ENCODE measurements at regions not wholly inside any gene's neighbourhood (a gene's known extent, or its start where the extent isn't known, plus 50 kb on each side); places are given as distances from the start of the nearest gene placed in this dataset.

- Histone ChIP-seq H3K9me3 (replicated peaks; ENCODE audit: control insufficient read depth, insufficient read depth, low read length) (no peaks in the 10 kb centered on the region; the same call in 1 of the 3 replicates), H3K27ac (ENCODE audit: control insufficient read depth, insufficient read depth) (no peak overlapping the region), H3K4me1 (ENCODE audit: control insufficient read depth, insufficient read depth, low read length) (no peaks in the 10 kb centered on the region), H3K9ac (ENCODE audit: control insufficient read depth, insufficient read depth, low read length) (no peak overlapping the region), H3K27me3 (replicated peaks in 1 of 2; ENCODE audit: control insufficient read depth in 2 of 2, insufficient read depth in 2 of 2, low read length in 1 of 2) (no peaks in the 10 kb centered on the region), H3K4me2 (ENCODE audit: control insufficient read depth, insufficient read depth) (no peak overlapping the region), H3K79me2 (ENCODE audit: control insufficient read depth, insufficient read depth, low read length) (no peaks in the 10 kb centered on the region), H4K20me1 (ENCODE audit: control insufficient read depth, insufficient read depth) (no peaks in the 10 kb centered on the region), H3K36me3 (ENCODE audit: control insufficient read depth in 2 of 2, insufficient read depth in 2 of 2, low read length in 1 of 2) (no peaks in the 10 kb centered on the region), H2AFZ (ENCODE audit: control insufficient read depth, low read depth, low read length) (no peak overlapping the region), H3K4me3 (no peak overlapping the region)
- intact Hi-C loops (cut with micrococcal nuclease; ENCODE audit: unreplicated experiment) (no loop called here), in situ Hi-C loops (cut with MboI) (no loop called here)
- ChIA-PET RAD21 (ENCODE audit: unreplicated experiment) (no interaction called here), CTCF (interaction anchor here (0.6 to 2.0 kb wide), 2 partner anchors 9 to 1034 kb away, joined by 3 to 5 read pairs; no protein-coding TSS in a partner anchor), POLR2A (no interaction called here), SMC1A (ENCODE audit: uncharacterized antibody, unreplicated experiment) (interaction anchor here (1.7 kb wide), 1 partner anchor 26 kb away, joined by 6 read pairs; no protein-coding TSS in a partner anchor)
- no peak for DNase-seq (ENCODE audit: low read depth, low spot score)
- peak; percentile 22; the same call in 1 of the 3 replicates for ATAC-seq
- 23% methylated on average over 6 of the region's 6 CpGs for WGBS (ENCODE audit: insufficient coverage, insufficient replicate concordance, low lambda C conversion rate, missing lambda C conversion rate)
- no TSS peak for BruUV-seq (replicated peaks)
- no peak for FAIRE-seq
- TF ChIP-seq CTCF (IDR thresholded peaks at IDR 0.05 in 2 of 3, conservative IDR thresholded peaks at IDR 0.05 in 1 of 3; ENCODE audit: control insufficient read depth in 2 of 3, extremely low read depth in 1 of 3, insufficient read depth in 1 of 3, low read depth in 3 of 3, low read length in 3 of 3) (no peak), PAX5 (IDR thresholded peaks at IDR 0.05; ENCODE audit: borderline replicate concordance, low read depth, low read length) (no peak), STAT3 (IDR thresholded peaks at IDR 0.05; ENCODE audit: low read depth, low read length) (no peak), SIN3A (IDR thresholded peaks at IDR 0.05; ENCODE audit: low read depth, low read length) (no peak), HSF1 (IDR thresholded peaks at IDR 0.05; ENCODE audit: low read depth, low read length) (no peak), MEF2A (IDR thresholded peaks at IDR 0.05; ENCODE audit: insufficient read depth, low read depth, low read length) (no peak), BCL3 (IDR thresholded peaks at IDR 0.05; ENCODE audit: borderline replicate concordance, insufficient read depth, low read depth, low read length, poor library complexity, severe bottlenecking) (no peak), ZBTB11 (CRISPR knock-in tag; IDR thresholded peaks at IDR 0.05) (no peak), ZSCAN29 (IDR thresholded peaks at IDR 0.05) (no peak), BACH1 (IDR thresholded peaks at IDR 0.05; ENCODE audit: borderline replicate concordance) (no peak), SMAD1 (IDR thresholded peaks at IDR 0.05; ENCODE audit: low read depth, partially characterized antibody) (no peak), KLF5 (IDR thresholded peaks at IDR 0.05; ENCODE audit: partially characterized antibody) (no peak)
These were observed 1039.8 kb upstream of the SEMA6D start for GRCh38 chr15:46677491-46677890.

Measured in GM12878 (cell line).